HUES48 (cell line): ENCODE measurements at regions not wholly inside any gene's neighbourhood (a gene's known extent, or its start where the extent isn't known, plus 50 kb on each side); places are given as distances from the start of the nearest gene placed in this dataset.
"Not testable (repeated sequence)": the region's sequence is repeated elsewhere in the genome, so short reads cannot be mapped to it uniquely, and the experiment has no call there.

Experiments
- H3K27ac ChIP-seq: one replicate; pipeline ENCODE4 v1.7.0; 2013; ENCODE audit warnings: low read depth, low read length, inconsistent platforms
- H3K27me3 ChIP-seq: 2 replicates; pipeline ENCODE4 v1.6.1; 2013; ENCODE audit warnings: mild to moderate bottlenecking, low read length; ENCODE audit not compliant: control insufficient read depth, insufficient read depth
- H3K36me3 ChIP-seq: 2 replicates; pipeline ENCODE4 v1.6.1; 2013; ENCODE audit warnings: low read length; ENCODE audit not compliant: control insufficient read depth, insufficient read depth
- H3K4me1 ChIP-seq: 2 replicates; pipeline ENCODE4 v1.6.1; 2013; ENCODE audit warnings: mild to moderate bottlenecking, low read length; ENCODE audit not compliant: control insufficient read depth, insufficient read depth
- H3K4me3 ChIP-seq: 2 replicates; pipeline ENCODE4 v1.5.1; 2013; ENCODE audit warnings: mild to moderate bottlenecking, low read depth, low read length
- H3K9ac ChIP-seq: 2 replicates; pipeline ENCODE4 v1.6.1; 2013; ENCODE audit warnings: mild to moderate bottlenecking, low read depth, low read length, moderate library complexity
- H3K9me3 ChIP-seq: 2 replicates; pipeline ENCODE4 v1.6.1; 2013; ENCODE audit warnings: low read length; ENCODE audit not compliant: control insufficient read depth, insufficient read depth

GRCh38 chr7:121744877-121745276 lies 128.1 kb upstream of the PTPRZ1 start:
- Histone ChIP-seq H3K27ac (no peak overlapping the region), H3K9ac (no peak overlapping the region), H3K4me3 (no peak overlapping the region), H3K36me3 (no peaks in the 10 kb centered on the region), H3K27me3 (no peaks in the 10 kb centered on the region), H3K9me3 (no peaks in the 10 kb centered on the region), H3K4me1 (peaks cover 3% of the 10 kb centered on the region; the same call in 1 of the 2 replicates)

GRCh38 chr7:121744319-121744718 lies 128.6 kb upstream of the PTPRZ1 start:
- Histone ChIP-seq H3K27me3 (no peaks in the 10 kb centered on the region), H3K27ac (no peak overlapping the region), H3K4me1 (peaks cover 3% of the 10 kb centered on the region; the same call in 1 of the 2 replicates), H3K9ac (no peak overlapping the region), H3K4me3 (no peak overlapping the region), H3K9me3 (no peaks in the 10 kb centered on the region), H3K36me3 (no peaks in the 10 kb centered on the region)

GRCh38 chr7:121741896-121742295 lies 131.1 kb upstream of the PTPRZ1 start:
- H3K9me3 ChIP-seq, result no peaks in the 10 kb centered on the region
- no peaks in the 10 kb centered on the region for H3K27me3 ChIP-seq
- no peak overlapping the region for H3K9ac ChIP-seq
- H3K27ac ChIP-seq, result no peak overlapping the region
- H3K4me1 ChIP-seq, result no peaks in the 10 kb centered on the region
- H3K4me3 ChIP-seq, result no peak overlapping the region
- no peaks in the 10 kb centered on the region for H3K36me3 ChIP-seq

- H3K4me3 ChIP-seq, result no peak overlapping the region
- H3K9me3 ChIP-seq, result no peaks in the 10 kb centered on the region
- no peaks in the 10 kb centered on the region for H3K36me3 ChIP-seq
- H3K27ac ChIP-seq, result no peak overlapping the region
- no peaks in the 10 kb centered on the region for H3K4me1 ChIP-seq
- H3K27me3 ChIP-seq, result no peaks in the 10 kb centered on the region
- no peak overlapping the region for H3K9ac ChIP-seq
Measured at GRCh38 chr7:121739465-121739864, 133.5 kb upstream of the PTPRZ1 start.

GRCh38 chr7:121730869-121731268 lies 142.1 kb upstream of the PTPRZ1 start:
- H3K4me1 ChIP-seq, result no peaks in the 10 kb centered on the region
- no peaks in the 10 kb centered on the region for H3K36me3 ChIP-seq
- no peak overlapping the region for H3K9ac ChIP-seq
- H3K27me3 ChIP-seq, result no peaks in the 10 kb centered on the region
- H3K4me3 ChIP-seq, result no peak overlapping the region
- H3K27ac ChIP-seq, result no peak overlapping the region
- peaks cover 9% of the 10 kb centered on the region for H3K9me3 ChIP-seq

GRCh38 chr7:121714559-121715303 lies 158.2 kb upstream of the PTPRZ1 start:
- H3K27ac ChIP-seq, result peak overlapping the region; percentile 11
- no peaks in the 10 kb centered on the region for H3K36me3 ChIP-seq
- H3K4me1 ChIP-seq, result peaks cover 11% of the 10 kb centered on the region
- H3K4me3 ChIP-seq, result no peak overlapping the region
- no peaks in the 10 kb centered on the region for H3K27me3 ChIP-seq
- no peak overlapping the region for H3K9ac ChIP-seq
- H3K9me3 ChIP-seq, result no peaks in the 10 kb centered on the region

GRCh38 chr7:121712961-121713360 lies 160.0 kb upstream of the PTPRZ1 start:
- not testable (repeated sequence) for H3K4me3 ChIP-seq, H3K36me3 ChIP-seq, H3K27me3 ChIP-seq, H3K9ac ChIP-seq, H3K27ac ChIP-seq, H3K9me3 ChIP-seq
- peaks cover 11% of the 10 kb centered on the region for H3K4me1 ChIP-seq

GRCh38 chr7:121697731-121698316 lies 175.1 kb upstream of the PTPRZ1 start:
- no peaks in the 10 kb centered on the region for H3K36me3 ChIP-seq
- H3K4me3 ChIP-seq, result no peak overlapping the region
- no peak overlapping the region for H3K27ac ChIP-seq
- H3K27me3 ChIP-seq, result no peaks in the 10 kb centered on the region
- no peaks in the 10 kb centered on the region for H3K4me1 ChIP-seq
- no peak overlapping the region for H3K9ac ChIP-seq
- no peaks in the 10 kb centered on the region for H3K9me3 ChIP-seq

- Histone ChIP-seq H3K9me3 (no peaks in the 10 kb centered on the region), H3K36me3 (no peaks in the 10 kb centered on the region), H3K27me3 (no peaks in the 10 kb centered on the region), H3K4me1 (no peaks in the 10 kb centered on the region), H3K4me3 (no peak overlapping the region), H3K9ac (no peak overlapping the region), H3K27ac (no peak overlapping the region)
Measured at GRCh38 chr7:121696954-121697353, 176.0 kb upstream of the PTPRZ1 start.

GRCh38 chr7:121689749-121690148 lies 183.2 kb upstream of the PTPRZ1 start:
- Histone ChIP-seq H3K9ac (no peak overlapping the region), H3K4me1 (no peaks in the 10 kb centered on the region), H3K9me3 (no peaks in the 10 kb centered on the region), H3K27me3 (no peaks in the 10 kb centered on the region), H3K27ac (no peak overlapping the region), H3K4me3 (no peak overlapping the region), H3K36me3 (no peaks in the 10 kb centered on the region)

- Histone ChIP-seq H3K9me3 (no peaks in the 10 kb centered on the region), H3K27me3 (no peaks in the 10 kb centered on the region), H3K4me3 (no peak overlapping the region), H3K27ac (no peak overlapping the region), H3K36me3 (no peaks in the 10 kb centered on the region), H3K4me1 (0 out of 2 replicates have a peak, but pooled peaks cover 3% of the 10 kb centered on the region), H3K9ac (no peak overlapping the region)
Measured at GRCh38 chr7:121681700-121682099, 191.3 kb upstream of the PTPRZ1 start.
